ENCODE measurements at regions not wholly inside any gene's neighbourhood (a gene's known extent, or its start where the extent isn't known, plus 50 kb on each side); places are given as distances from the start of the nearest gene placed in this dataset.

DNA sequence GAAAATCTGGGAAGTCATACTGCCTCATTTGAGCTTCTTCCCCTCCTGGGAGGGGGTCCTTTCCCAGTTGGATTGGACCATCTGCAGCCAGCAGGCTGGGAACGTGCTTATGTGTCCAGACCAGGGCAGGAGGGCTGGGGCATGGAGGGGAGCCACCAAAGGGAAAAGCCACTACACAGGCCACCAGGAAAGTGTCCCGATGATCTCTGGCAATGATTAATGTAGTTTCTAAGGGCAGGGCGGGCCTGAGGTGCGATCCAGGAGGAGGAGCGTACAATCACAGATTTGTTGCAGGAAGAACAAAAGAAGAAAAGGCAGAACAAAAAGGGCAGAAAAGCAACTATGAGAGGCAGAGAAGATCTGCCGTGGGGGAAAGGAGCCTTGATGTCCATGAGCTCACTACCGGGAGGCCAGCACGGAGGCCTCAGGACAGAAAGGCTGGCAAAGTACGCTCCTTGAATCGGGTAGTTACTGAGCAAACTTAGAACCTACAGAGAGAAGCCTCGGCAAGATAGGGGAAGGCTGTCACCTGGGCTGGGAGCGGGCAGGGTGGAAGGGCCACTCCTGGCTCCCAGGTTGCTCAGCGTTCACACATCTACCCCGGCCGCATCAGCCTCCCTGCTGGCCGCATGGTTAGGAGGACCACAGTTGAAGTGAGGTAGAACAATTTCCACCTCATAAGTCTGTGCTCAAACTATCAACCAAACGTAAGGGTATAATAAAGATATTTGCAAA lies 79.5 kb upstream of the PCSK6 start:
- DNase-seq (ENCODE audit: low read depth), result no peak
- TF ChIP-seq, protein P1, sequence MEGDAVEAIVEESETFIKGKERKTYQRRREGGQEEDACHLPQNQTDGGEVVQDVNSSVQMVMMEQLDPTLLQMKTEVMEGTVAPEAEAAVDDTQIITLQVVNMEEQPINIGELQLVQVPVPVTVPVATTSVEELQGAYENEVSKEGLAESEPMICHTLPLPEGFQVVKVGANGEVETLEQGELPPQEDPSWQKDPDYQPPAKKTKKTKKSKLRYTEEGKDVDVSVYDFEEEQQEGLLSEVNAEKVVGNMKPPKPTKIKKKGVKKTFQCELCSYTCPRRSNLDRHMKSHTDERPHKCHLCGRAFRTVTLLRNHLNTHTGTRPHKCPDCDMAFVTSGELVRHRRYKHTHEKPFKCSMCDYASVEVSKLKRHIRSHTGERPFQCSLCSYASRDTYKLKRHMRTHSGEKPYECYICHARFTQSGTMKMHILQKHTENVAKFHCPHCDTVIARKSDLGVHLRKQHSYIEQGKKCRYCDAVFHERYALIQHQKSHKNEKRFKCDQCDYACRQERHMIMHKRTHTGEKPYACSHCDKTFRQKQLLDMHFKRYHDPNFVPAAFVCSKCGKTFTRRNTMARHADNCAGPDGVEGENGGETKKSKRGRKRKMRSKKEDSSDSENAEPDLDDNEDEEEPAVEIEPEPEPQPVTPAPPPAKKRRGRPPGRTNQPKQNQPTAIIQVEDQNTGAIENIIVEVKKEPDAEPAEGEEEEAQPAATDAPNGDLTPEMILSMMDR (conservative IDR thresholded peaks at IDR 0.05; ENCODE audit: low read depth, low read length), result no peak
- H3K4me3 ChIP-seq (ENCODE audit: low read depth, low read length), result no peak overlapping the region

DNA sequence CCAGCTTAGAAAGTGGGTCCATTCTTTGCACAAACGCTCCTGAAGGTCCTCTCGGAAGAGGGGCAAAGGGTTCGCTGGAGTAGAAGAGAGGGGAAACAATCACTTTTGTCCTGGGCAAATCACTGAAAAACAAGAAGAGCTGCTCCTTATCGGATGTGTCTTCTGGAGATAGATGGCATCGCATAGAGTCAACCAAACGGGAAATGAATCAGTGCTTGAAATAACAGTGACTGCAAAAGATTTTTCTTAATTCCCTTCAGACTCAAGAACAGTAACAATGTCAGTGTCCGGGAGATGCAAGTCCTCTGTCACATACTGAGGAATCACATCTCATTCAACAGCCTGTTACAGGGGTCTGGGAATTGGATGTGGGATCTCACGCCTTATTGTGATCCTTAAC lies 78.8 kb upstream of the PCSK6 start:
- no peak for DNase-seq (ENCODE audit: low read depth)
- TF ChIP-seq, protein P1 (conservative IDR thresholded peaks at IDR 0.05; ENCODE audit: low read depth, low read length), result no peak
- no peak overlapping the region for H3K4me3 ChIP-seq (ENCODE audit: low read depth, low read length)

DNA sequence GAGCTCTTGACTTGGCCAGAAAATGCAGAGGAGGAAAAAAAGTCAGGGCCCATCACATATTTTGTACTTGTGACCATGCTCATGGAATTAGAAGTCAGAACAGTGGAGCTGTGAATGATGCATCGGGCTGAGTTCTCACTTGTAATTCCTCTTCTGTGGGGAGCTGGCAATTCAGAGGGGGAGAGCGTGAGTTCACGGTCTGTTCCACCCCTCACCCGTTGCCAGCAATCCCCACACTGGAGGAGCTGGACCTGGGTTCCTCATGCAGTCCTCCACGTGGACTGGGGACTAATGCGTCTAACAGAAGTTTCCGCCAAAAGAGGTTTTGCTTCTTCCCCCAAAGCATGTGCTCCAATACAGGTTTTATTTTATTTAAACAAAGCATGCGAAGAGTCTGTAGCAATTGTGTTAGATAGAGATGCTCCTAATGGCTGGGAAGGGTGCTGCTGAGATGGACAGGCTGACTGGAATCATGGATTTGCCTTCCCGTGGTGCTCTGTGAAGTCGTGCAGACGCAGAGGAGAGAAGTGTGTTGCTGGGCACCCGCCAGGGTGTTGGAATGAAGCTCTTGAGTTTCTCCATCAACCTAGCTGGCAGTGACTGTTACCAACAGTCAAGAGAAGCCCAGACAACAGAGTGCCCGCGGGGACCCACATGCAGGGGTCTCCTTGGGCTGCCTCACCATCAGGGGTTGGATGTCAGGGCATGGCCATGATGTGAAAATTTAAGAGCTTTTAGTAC lies 77.4 kb upstream of the PCSK6 start:
- TF ChIP-seq, protein P1 (conservative IDR thresholded peaks at IDR 0.05; ENCODE audit: low read depth, low read length), result no peak
- no peak overlapping the region for H3K4me3 ChIP-seq (ENCODE audit: low read depth, low read length)
- DNase-seq (ENCODE audit: low read depth), result no peak

DNA sequence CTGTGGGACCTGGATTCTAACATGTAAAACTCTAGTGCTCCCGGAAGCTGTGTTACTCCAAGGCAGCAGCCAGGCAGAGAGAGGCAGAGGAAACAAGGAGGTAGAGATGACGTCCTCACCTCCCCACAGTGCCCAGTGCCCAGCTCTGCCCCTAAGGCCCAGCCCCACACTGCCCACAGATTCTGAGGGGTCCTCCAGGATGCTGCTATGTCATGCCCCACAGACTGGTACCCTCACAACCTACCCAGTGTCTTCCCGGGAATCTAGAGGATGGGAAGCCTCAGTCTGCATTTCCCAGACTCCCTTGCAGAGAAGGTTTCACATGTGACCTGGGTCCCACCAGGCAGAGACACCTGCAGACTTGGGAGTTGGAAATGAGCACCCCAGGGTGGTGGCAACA lies 75.9 kb upstream of the PCSK6 start:
- TF ChIP-seq, protein P1 (conservative IDR thresholded peaks at IDR 0.05; ENCODE audit: low read depth, low read length), result no peak

DNA sequence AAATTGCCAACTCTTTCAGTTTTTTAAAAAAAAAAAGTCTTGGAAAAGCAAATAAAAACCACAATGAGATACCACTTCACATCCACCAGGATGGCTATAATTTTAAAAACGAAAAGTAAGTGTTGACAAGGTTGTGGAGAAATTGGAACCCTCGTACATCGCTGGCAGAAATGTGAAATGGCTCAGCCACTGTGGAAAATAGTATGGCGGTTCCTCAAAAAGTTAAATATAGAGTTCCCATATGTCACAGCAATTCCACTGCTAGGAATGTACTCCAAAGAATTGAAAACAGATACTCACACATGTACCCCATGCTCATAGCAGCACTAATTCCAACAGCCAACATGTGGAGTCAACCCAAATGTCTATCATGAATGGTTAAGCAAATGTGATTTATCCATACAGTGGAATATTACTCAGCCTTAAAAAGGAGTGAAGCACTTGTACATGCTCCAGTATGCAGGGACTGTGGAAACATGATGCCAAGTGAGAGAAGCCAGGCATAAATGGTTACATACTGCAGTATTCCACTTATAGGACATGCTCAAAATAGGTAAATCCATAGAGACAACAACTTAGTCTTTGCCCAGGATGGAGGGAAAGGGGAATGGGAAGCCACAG lies 73.8 kb upstream of the PCSK6 start:
- TF ChIP-seq, protein P1 (conservative IDR thresholded peaks at IDR 0.05; ENCODE audit: low read depth, low read length), result no peak
- H3K4me3 ChIP-seq (ENCODE audit: low read depth, low read length), result no peak overlapping the region
- DNase-seq (ENCODE audit: low read depth), result no peak

More for the DNA sequence above, 75.9 kb upstream of the PCSK6 start:
- no peak overlapping the region for H3K4me3 ChIP-seq (ENCODE audit: low read depth, low read length)
- DNase-seq (ENCODE audit: low read depth), result no peak

DNA sequence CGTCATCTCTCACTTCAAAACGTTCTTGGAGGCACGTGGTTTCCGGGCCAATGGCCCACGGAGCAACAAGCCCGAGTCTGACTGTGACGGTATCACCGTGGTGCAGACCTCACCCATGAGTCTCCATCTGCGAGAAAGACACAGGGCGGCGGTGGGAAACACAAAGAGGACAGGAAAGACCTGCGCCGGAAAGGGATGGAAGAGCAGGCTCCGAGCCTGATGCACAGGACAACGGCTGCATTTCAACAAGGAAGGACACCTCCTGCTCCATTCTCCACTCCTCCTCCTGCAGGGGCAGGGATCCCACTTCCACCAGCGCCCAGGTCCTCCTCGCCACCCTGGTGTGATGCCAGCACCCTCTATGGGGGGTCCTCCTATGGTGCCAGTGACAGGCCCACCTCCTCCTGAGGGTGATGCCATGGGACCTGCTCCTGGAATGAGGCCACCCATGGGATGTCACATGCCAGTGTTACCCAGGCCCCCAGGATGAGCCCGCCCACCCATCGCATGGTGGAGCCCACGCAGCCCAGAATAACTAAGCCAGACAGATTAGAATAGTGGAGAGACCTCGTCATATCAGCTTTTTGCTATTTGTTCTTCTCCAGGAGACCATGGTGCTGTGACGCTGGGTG lies 73.0 kb upstream of the PCSK6 start:
- no peak overlapping the region for H3K4me3 ChIP-seq (ENCODE audit: low read depth, low read length)
- TF ChIP-seq, protein P1 (conservative IDR thresholded peaks at IDR 0.05; ENCODE audit: low read depth, low read length), result no peak
- no peak for DNase-seq (ENCODE audit: low read depth)
